NCI-H82 treated with DMSO at 0.1 percent for 48 hours (cell line): ENCODE measurements at regions not wholly inside any gene's neighbourhood (a gene's known extent, or its start where the extent isn't known, plus 50 kb on each side); places are given as distances from the start of the nearest gene placed in this dataset.

ENCODE experiments used
- DNase-seq: peaks from one replicate; lab custom pipeline; 2025; ENCODE audit not compliant: unreplicated experiment; lab: John Stamatoyannopoulos, UW

DNA sequence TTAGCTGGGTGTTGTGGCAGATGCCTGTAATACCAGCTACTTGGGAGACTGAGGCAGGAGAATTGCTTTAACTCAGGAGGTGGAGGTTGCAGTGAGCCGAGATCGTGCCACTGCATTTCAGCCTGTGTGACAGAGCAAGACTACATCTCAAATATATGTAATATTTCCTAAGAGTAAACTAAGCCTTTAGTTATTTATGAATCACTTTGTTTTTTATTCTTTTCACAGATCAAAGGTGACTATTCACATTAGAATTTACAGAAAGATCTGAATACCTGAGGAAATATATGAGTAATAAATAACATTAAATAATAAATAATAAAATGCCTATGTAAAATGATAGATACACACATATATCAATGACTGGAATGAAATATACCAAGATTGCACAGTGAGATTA is 630.8 kb upstream of the IMPG1 start:
- DNase-seq: no peak

DNA sequence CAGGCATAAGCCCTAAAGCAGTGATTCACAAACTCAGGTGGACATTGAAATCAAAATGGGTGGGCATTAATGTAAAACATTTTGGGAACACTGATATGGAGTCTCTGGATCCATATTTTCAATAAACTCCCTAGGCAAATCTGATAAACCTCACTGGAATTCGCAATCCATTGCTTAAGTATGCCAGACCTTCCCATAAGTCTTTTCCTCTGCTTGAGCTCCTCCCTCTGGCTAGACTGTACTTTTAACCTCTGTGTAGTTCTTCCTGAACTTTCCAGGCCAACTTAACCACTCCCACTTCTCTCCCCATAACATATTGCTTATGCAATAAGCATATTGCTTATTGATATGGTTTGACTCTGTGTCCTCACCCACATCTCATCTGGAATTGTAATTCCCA is 629.7 kb upstream of the IMPG1 start:
- DNase-seq: no peak

DNA sequence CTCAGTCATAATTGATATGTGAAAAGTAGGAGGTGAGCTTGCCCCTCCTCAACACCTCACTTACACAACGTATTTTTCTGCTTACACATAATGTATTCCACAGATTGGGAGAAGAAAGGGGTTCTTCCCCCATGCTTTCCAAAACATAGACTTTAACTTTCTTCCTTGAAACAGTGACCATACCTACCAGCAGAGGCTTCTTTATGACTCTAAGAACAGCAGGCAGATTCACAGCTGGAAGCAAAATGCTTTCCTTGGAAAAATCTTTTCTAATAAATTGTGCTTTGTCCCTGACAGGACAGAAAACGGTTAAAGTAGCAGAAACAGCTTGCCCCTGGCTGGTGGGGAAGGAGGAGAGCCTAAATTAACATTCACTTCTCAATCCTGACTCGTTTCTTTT is 629.1 kb upstream of the IMPG1 start:
- no peak for DNase-seq

DNA sequence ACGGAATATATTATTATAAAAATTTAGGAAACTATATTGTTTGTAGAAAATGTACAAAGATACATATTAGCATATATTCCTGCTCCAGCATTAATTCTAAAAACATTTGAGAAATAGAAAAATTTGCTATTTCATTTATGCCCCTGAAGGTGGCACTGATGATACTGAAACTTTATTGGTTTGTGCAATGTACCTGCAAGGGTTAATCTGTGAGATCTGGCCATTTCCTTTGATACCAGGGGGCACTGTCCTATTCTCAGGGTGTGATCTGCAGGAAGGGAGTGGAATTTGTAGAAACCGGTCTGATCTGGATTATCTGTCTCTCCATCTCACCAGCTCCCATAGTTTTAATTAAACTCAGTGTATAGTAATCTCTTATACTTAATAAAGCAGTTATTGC is 625.1 kb upstream of the IMPG1 start:
- no peak for DNase-seq

DNA sequence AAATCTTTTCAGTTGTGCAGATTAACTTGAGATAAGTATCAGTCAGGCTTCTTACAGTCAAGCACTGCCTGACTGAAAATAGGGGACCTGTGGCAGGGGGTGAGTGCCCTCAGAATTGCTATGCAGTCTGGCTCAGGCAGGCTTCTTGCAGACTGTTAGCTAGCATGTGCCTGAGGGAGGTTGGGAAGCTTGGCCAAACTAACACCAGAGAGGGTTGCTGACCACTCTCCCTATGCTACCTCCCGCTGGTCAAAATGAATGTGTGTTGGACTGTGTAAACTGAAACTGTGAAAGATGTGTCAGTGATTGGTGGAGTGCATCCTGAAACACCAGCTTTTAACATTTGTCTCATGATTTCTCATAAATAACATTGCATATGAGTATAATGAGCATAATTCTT is 622.3 kb upstream of the IMPG1 start:
- no peak for DNase-seq

DNA sequence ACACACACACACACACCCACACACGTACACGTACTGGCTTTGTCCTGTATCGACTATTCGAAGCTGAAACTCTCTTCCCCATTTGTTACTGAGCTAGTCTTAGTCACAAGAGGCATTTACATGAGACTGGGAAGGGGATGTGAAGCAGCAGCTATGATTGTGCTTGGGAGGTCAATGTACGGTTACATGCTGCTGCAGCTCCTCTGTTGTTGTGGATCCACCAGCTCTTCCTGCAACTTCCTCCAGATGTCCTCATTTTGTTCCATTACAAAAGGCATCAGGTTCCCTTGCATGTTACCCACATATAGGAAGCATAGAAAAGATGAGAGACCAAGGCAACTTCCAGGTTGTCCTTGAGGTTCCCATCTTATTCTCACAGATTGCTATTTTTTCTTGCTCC is 612.4 kb upstream of the IMPG1 start:
- no peak for DNase-seq

DNA sequence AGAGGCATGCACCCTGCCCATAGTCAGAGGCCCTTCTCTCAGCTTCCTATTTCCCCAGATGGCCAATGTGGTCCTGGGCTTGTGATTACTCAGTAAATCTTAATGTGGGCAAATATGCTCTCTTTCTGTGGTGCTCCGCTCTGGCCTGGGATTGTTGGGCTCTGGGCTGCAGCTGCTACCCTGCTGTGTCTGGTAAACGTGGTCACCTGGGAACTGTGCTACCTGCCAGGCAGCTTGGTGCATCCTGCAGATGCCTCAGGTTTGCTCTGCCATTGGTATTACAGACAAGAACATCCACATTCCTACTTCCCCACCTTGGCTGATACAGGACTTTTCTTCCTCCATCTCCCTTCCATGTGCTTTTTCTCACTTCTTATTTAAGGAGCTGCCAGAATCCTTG is 611.5 kb upstream of the IMPG1 start:
- no peak for DNase-seq

DNA sequence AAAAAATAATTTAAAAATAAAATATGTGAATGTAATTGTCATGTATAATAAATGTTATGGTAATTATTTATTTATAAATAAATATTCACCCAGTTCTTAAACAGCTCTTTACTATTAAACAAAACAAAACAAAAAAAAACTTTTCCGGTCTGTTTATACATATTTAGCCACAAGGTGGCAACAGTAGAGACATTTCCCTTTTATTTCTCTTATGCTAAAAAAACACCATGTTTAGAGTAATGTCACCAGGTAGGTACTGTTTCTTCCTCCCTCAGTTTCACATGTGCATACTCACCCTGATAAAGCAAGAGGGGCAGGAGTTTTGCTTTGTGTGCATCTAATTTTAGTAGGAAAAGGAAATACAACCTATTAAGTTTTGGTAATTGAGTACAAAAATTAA is 610.4 kb upstream of the IMPG1 start:
- DNase-seq: no peak

DNA sequence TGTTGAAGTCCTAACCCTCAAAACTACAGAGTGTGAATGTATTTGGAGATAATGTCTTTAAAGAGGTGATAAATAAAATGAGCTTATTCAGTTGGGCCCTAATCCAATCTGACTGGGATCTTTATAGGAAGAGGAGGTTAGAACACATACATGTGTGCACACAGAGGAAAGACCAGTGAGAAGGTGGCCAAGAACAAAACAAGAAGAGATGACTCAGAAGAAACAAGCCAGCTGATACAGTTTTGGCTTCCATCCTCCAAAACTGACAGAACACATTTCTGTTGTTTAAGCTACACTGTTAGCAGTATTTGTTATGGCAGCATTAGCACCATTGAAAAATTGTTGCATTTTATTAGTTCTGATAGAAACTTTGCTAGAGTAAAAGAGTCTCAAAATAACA is 609.3 kb upstream of the IMPG1 start:
- DNase-seq: peak; percentile 4

DNA sequence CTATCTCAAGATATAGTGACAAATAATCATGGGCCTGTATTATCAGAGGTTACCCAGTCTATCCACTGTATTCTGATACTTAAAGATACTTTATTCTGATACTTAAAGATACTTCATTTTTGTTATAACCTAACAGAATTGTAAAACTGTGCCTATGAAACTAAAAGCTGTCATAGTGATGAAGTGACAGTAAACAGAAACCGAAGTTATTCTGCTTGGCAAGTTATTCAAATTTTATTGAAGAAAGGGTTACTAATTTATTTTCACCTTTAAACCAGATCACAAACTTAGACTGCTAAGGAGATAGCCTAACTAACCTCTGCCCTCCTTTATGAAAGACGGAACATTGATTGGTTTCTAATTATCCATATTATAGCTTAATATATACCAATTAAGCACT is 604.6 kb upstream of the IMPG1 start:
- DNase-seq: no peak

DNA sequence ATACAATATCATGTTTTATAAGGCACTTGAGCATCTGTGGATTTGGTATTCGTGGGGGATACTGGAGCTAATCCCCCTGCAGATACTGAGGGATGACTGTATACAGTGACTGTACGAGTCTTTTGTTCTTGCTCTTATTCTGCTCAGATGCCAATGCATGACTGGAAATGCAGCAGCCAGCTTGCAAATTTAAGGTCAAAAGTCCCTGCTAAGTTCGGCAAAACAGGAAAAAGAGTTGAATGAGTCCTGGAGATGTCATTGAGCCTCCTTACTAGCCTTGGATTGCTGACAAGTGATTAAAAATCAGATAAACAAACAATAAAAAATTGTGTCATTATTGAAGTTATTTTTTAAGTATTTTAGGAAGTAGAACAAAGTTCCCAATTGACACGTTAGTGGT is 599.3 kb upstream of the IMPG1 start:
- no peak for DNase-seq

DNA sequence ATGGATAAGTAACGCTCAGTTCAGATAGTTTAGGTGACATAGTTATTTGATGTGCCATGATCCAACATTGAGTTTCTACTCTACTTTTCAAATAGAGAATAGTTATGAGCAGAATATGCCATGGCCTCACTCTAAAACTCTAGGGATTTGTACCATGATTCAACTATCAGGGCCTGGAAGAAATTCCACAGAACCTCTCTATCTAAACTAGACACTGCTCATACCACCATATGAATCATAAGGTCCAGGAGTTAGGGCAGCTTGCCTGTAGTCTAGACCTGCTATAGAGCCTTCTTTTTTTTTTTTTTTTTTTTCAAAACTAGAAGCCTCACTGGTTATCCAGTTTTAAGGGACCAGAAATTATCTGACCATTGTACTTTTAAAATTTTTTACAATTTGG is 571.8 kb upstream of the IMPG1 start:
- DNase-seq: no peak

DNA sequence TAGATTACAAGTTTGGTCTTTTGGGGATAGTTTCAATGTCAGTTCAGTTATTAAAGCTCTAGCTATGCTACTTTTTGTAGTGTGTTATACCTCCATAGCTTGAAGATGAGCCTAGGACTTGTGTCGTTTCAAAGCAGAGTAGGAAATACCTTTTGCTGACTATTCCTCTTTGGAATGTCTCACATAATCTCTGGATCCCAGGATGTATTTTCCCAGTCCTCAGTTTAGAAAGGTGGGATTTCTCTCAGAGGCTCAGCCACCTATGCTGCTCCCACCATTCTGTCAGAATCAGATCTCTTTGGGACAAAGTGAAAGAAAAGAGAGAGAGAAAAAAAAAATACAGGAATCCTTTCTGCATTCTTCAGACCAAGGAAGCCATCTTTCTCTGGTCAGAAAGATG is 567.5 kb upstream of the IMPG1 start:
- no peak for DNase-seq

DNA sequence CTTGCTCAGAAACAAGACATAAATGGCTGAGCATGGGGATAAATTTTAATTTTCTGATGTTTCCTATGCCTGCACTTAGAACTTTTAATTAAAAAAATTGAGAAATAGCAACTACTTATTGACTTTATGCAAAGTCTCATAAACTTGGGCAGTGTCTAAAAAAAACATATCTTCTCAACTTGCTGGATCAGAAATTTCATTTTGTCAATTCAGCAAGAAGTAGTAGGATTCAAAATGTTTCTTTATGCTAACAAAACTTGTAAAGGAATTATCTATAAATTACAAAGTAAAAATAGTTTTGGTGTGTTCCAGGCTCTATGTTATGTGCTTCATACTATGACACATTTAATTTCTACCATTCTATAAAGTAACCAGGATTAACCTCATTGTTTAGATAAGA is 562.2 kb upstream of the IMPG1 start:
- no peak for DNase-seq

DNA sequence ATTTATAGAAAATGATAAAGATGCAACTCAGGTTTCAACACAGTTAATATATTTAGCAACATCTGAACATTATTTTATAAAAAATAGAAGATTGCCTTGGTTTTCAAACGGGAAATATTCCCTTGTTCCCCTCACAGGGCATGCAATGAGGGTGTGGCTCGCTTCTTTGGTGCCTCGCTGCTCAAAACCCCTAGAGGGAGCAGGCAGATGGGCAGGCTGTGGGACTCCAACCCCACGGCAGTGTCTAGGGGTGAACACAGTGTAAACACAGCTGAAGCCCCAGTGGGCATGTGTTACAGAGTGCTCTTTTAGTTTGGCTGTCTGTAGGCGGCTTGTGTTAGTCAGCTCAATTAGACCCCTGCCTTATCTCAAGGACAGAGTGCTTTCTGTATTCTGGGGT is 560.8 kb upstream of the IMPG1 start:
- DNase-seq: no peak

DNA sequence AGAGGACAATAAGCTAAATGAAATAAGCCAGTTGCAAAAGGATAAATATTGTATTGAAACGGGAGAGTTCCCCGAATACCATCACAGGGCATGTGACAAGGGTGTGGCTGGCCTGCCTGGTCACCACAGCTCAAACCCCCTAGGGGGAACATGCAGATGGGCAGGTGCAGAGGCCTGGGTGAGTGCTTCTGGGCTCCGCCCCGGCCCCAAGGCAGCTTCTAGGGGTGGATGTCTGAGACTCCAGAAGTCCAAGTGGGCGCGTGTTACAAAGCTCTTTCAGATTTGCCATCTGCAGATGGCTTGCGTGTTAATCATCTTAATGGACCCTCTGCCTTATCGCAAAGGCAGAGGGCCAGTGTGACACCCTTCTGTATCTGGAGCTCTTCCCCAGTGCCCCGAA is 559.2 kb upstream of the IMPG1 start:
- peak; percentile 48 for DNase-seq

DNA sequence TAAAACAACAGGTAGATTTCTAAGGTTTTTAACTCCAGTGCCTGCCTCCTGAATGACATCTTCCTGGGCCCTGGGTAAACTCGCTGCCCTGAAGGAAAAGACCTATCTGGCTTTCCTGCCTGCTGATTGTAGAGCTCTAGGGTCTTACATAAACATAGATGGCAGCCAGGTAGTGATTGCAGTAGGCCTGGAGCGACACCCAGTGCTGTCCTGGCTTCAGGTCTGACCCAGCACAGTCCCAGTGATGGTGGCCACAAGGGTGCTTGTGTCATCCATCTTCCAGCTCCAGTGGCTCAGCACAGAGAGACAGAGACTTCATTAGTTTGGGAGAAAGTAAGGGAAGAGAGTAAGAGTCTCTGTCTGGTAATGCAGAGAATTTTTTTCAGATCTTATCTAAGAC is 542.9 kb upstream of the IMPG1 start:
- no peak for DNase-seq

DNA sequence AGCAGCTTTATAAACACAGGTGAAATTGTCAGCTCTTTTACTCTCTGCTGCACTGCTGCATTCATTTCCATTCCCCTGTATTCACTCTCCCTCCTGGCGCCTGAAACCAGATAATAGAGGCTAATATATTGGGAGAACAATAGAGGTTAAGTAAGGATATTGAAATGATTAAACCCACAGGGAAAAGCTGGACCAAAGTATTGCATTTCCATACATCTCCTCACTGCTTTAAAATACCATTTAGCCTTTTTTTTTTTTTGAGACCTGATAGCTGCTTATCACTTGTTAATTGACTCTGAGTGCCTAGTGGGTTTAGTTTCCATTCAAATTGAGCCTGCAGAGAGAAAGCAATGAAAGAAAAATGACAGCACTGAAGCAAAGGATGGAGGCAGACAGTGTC is 540.5 kb upstream of the IMPG1 start:
- peak; percentile 8 for DNase-seq

DNA sequence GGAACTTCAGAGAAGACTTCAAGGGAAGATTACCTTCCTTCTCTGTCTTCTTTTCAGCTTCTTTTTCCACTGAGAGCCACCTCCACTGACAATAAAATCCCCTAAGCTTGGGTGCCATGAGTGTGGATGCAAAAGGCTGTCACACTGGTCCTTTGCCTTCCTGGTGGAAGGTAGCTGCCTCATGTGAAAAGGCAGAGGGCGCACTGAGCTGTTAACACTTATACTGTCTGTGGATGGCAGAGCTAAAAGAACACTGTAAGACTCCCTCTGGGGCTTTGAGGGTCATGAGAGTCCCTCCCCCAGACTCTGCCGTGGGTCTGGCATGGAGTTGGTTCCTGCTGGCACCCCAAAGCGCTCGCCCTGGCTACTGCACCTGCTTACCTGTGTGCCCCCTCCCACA is 536.7 kb upstream of the IMPG1 start:
- no peak for DNase-seq

DNA sequence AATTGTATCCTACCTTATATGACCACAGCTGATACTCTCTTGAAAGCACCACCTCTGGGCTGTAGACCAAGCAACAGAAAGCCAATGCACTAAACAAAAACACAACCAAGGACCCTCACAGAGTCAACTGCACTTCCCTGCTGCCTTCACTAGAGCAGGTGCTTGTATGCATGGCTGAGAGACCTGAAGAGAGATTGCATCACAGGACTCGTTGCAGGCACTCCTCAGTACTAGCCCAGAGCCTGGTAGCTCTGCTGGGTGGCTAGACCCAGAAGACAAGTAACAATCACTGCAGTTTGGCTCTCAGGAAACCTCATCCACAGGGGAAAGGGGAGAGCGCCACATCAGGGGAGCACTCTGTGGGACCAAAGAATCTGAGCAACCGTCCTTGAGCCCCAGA is 521.6 kb upstream of the IMPG1 start:
- no peak for DNase-seq

DNA sequence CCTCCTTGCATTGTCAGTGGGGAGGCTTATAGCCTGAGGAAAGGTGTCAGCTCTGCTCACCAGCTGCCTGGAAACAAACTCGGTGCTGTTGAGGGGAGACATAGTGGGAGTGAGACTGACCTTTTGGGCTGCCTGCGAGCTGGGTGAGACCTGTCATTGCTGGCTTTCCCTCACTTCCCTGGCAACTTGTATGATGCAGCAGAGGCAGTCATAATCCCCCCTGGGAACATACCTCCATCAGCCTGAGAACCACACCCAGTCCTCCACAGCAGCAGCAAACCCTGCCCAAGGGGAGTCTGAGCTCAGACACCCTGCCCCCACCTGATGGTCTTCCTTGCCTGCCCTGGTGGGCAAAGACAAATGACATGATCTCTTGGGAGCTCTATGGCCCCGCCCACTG is 521.2 kb upstream of the IMPG1 start:
- no peak for DNase-seq

DNA sequence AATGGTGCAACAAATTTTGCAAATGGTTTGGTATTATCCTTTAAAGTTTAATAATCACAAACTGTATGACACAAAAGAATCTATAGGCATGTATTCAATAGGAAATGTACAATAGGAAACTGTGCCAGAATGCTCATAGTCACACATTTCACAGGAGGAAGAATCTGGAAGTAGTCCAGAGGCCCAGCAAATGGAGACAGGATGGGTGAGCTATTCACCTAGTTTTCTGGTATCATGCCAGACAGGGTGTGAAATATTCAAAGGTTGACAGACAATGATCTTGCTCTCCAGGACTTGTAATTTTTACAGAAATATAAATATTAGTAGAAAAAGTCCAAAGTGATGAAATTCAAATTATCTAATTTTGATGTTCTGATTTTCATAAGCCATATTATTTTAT is 520.1 kb upstream of the IMPG1 start:
- DNase-seq: no peak

DNA sequence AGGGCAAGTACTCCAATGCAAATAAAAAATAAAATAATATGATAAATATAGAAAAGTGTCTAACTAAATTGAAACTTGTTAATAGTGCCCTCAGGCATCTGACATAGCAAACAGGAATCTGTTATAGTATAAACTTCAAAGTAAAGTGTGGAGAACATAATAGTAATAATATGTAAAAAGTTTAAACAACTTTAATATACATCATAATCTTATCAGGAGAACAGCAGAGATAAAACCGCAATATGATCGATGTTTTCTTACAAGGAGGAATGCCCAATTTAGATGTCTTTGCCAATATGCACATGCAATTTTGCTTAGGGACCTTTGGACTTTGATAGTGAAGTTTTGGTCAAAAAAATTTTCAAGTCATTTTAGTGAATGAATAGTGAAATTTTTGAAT is 514.8 kb upstream of the IMPG1 start:
- DNase-seq: no peak

DNA sequence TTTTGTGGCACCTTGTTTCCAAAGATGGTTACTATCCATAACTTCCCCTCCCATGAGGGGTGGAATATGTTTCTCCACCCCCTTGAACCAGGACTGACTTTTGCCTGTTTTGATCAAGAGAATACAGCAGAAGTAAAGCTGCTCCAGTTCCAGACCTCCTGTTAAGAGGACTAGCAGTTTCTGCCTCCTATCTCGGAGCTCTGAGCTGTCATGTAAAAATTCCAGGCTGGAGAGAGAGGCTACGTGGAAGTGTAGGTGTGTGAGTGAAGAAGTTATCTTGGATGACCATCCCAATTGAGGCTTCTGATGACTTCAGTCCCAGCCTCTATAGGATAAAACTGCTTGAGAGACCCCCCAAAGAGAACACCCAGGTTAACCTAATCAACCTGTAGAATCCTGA is 511.7 kb upstream of the IMPG1 start:
- no peak for DNase-seq
